ENCODE measurements at regions not wholly inside any gene's neighbourhood (a gene's known extent, or its start where the extent isn't known, plus 50 kb on each side); places are given as distances from the start of the nearest gene placed in this dataset.

DNA sequence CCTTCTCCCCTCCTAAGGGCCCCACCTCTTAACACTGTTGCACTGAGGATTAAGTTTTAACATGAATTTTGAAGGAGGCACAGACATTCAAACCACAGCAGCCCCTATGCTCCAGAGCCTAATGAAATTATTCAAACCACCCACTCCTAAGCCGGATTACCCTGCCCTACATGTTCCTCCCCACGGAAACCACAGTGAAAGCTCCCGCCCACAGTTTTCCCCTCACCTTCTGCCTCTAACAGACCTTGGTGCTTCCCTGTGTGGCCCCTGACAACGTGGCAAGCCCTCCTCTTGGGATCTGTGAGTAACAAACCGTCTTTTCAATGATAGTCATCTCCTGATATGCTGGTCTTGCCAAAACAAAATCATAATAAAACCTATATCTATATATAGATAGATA is 74.8 kb downstream of the RIN2 start:
- Mint-ChIP-seq H3K4me1 (ENCODE audit: low read depth, unreplicated experiment) (no peaks in the 10 kb centered on the region), H3K27me3 (ENCODE audit: unreplicated experiment) (no peaks in the 10 kb centered on the region), H3K36me3 (ENCODE audit: insufficient read depth, unreplicated experiment) (no peaks in the 10 kb centered on the region), H3K9me3 (ENCODE audit: low read depth, unreplicated experiment) (no peaks in the 10 kb centered on the region), H3K4me3 (ENCODE audit: low read depth, unreplicated experiment) (no peak overlapping the region), H3K27ac (ENCODE audit: unreplicated experiment) (no peak overlapping the region)
- DNase-seq, result no peak
- TF ChIP-seq, protein P1, sequence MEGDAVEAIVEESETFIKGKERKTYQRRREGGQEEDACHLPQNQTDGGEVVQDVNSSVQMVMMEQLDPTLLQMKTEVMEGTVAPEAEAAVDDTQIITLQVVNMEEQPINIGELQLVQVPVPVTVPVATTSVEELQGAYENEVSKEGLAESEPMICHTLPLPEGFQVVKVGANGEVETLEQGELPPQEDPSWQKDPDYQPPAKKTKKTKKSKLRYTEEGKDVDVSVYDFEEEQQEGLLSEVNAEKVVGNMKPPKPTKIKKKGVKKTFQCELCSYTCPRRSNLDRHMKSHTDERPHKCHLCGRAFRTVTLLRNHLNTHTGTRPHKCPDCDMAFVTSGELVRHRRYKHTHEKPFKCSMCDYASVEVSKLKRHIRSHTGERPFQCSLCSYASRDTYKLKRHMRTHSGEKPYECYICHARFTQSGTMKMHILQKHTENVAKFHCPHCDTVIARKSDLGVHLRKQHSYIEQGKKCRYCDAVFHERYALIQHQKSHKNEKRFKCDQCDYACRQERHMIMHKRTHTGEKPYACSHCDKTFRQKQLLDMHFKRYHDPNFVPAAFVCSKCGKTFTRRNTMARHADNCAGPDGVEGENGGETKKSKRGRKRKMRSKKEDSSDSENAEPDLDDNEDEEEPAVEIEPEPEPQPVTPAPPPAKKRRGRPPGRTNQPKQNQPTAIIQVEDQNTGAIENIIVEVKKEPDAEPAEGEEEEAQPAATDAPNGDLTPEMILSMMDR (IDR thresholded peaks at IDR 0.05; ENCODE audit: unreplicated experiment), result no peak
- intact Hi-C loops (cut with micrococcal nuclease; ENCODE audit: unreplicated experiment), result no loop called here
- CTCF ChIA-PET, result no interaction called here
- BruUV-seq (replicated peaks), result no TSS peak

- no TSS peak for BruUV-seq (replicated peaks)
- H3K27ac Mint-ChIP-seq (ENCODE audit: unreplicated experiment), result no peak overlapping the region
- no peaks in the 10 kb centered on the region for H3K27me3 Mint-ChIP-seq (ENCODE audit: unreplicated experiment)
- intact Hi-C loops (cut with micrococcal nuclease; ENCODE audit: unreplicated experiment), result no loop called here
- DNase-seq, result no peak
- CTCF ChIA-PET, result no interaction called here
- H3K9me3 Mint-ChIP-seq (ENCODE audit: low read depth, unreplicated experiment), result no peaks in the 10 kb centered on the region
- H3K36me3 Mint-ChIP-seq (ENCODE audit: insufficient read depth, unreplicated experiment), result no peaks in the 10 kb centered on the region
- H3K4me3 Mint-ChIP-seq (ENCODE audit: low read depth, unreplicated experiment), result no peak overlapping the region
- no peaks in the 10 kb centered on the region for H3K4me1 Mint-ChIP-seq (ENCODE audit: low read depth, unreplicated experiment)
- TF ChIP-seq, protein P1 (IDR thresholded peaks at IDR 0.05; ENCODE audit: unreplicated experiment), result no peak
Measured at GRCh38 chr20:19833395-19833794, 75.3 kb downstream of the RIN2 start.

- DNase-seq, result no peak
- Mint-ChIP-seq H3K4me1 (ENCODE audit: low read depth, unreplicated experiment) (no peaks in the 10 kb centered on the region), H3K9me3 (ENCODE audit: low read depth, unreplicated experiment) (no peaks in the 10 kb centered on the region), H3K27me3 (ENCODE audit: unreplicated experiment) (no peaks in the 10 kb centered on the region), H3K27ac (ENCODE audit: unreplicated experiment) (no peak overlapping the region), H3K4me3 (ENCODE audit: low read depth, unreplicated experiment) (no peak overlapping the region), H3K36me3 (ENCODE audit: insufficient read depth, unreplicated experiment) (no peaks in the 10 kb centered on the region)
- TF ChIP-seq, protein P1 (IDR thresholded peaks at IDR 0.05; ENCODE audit: unreplicated experiment), result no peak
- intact Hi-C loops (cut with micrococcal nuclease; ENCODE audit: unreplicated experiment), result no loop called here
- CTCF ChIA-PET, result no interaction called here
- no TSS peak for BruUV-seq (replicated peaks)
Measured at GRCh38 chr20:19834287-19834686, 76.2 kb downstream of the RIN2 start.

GRCh38 chr20:19834783-19835182 is 76.7 kb downstream of the RIN2 start:
- intact Hi-C loops (cut with micrococcal nuclease; ENCODE audit: unreplicated experiment), result no loop called here
- Mint-ChIP-seq H3K4me3 (ENCODE audit: low read depth, unreplicated experiment) (no peak overlapping the region), H3K27me3 (ENCODE audit: unreplicated experiment) (no peaks in the 10 kb centered on the region), H3K36me3 (ENCODE audit: insufficient read depth, unreplicated experiment) (no peaks in the 10 kb centered on the region), H3K9me3 (ENCODE audit: low read depth, unreplicated experiment) (no peaks in the 10 kb centered on the region), H3K27ac (ENCODE audit: unreplicated experiment) (no peak overlapping the region), H3K4me1 (ENCODE audit: low read depth, unreplicated experiment) (no peaks in the 10 kb centered on the region)
- no peak for DNase-seq
- BruUV-seq (replicated peaks), result no TSS peak
- TF ChIP-seq, protein P1 (IDR thresholded peaks at IDR 0.05; ENCODE audit: unreplicated experiment), result no peak
- CTCF ChIA-PET, result no interaction called here
